ENCODE measurements at regions not wholly inside any gene's neighbourhood (a gene's known extent, or its start where the extent isn't known, plus 50 kb on each side); places are given as distances from the start of the nearest gene placed in this dataset.

DNA sequence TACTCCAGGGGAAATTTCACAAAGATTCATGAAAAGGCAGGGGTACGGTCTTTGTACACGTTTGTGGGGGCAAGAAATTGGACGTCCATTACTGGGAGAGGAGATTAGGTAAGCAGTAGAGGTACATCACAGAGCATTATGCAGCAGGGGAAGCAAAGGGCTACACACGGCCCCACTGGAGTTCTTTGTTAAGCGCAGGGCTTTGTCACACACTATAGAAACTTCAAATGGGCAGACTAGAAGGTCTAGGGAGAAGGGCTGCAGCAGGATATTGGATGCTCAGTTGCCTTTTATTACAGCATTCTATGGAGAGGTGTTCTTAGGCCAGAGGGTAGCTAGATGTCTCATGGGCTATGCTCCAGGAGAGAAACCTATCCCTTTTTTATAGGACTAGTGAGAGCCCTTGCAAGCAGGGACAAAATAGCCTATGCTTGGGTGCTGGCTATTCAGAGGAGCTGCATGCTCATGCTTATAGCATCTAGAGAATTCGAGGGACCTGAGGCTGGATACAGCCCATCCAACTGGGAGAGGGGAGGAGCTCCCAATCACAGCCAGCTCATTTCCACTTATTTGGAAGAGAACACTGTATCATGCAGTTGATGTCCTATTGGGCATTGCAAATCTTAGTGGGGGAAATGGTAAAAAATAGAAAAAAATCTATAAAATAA lies 506.4 kb upstream of the ADAMTS9 start:
- Histone ChIP-seq H3K27me3 (no peaks in the 10 kb centered on the region), H3K4me1 (ENCODE audit: insufficient read depth) (peaks cover 7% of the 10 kb centered on the region), H3K4me3 (no peak overlapping the region), H3K9me3 (no peaks in the 10 kb centered on the region), H3K27ac (no peak overlapping the region), H3K36me3 (no peaks in the 10 kb centered on the region)
- WGBS, 3 donors, result 92 to 95% (median 95%) methylated on average over 6 of the region's 6 CpGs
- intact Hi-C loops (cut with DNase I), result no loop called here
- no peak for DNase-seq
- TF ChIP-seq EP300 (IDR thresholded peaks at IDR 0.05) (no peak), POLR2A (IDR thresholded peaks at IDR 0.05) (no peak), CTCF (IDR thresholded peaks at IDR 0.05) (no peak)

GRCh38 chr3:65193531-65193930 lies 505.7 kb upstream of the ADAMTS9 start:
- no peaks in the 10 kb centered on the region for H3K27me3 ChIP-seq
- no peak for DNase-seq
- no peaks in the 10 kb centered on the region for H3K9me3 ChIP-seq
- no peaks in the 10 kb centered on the region for H3K36me3 ChIP-seq
- no peak overlapping the region for H3K4me3 ChIP-seq
- no peak overlapping the region for H3K27ac ChIP-seq
- 93 to 97% (median 95%) methylated on average over 9 of the region's 9 CpGs for WGBS, 3 donors
- TF ChIP-seq POLR2A (IDR thresholded peaks at IDR 0.05), result no peak
- peaks cover 7% of the 10 kb centered on the region for H3K4me1 ChIP-seq (ENCODE audit: insufficient read depth)
- intact Hi-C loops (cut with DNase I), result no loop called here

GRCh38 chr3:65190111-65190510 lies 502.3 kb upstream of the ADAMTS9 start:
- Histone ChIP-seq H3K4me1 (ENCODE audit: insufficient read depth) (peaks cover 7% of the 10 kb centered on the region), H3K9me3 (no peaks in the 10 kb centered on the region), H3K27ac (no peak overlapping the region), H3K4me3 (no peak overlapping the region), H3K36me3 (no peaks in the 10 kb centered on the region), H3K27me3 (no peaks in the 10 kb centered on the region)
- WGBS, 3 donors, result 90 to 98% (median 94%) methylated on average over 1 of the region's 1 CpG
- no peak for DNase-seq
- intact Hi-C loops (cut with DNase I), result no loop called here
- TF ChIP-seq CTCF (IDR thresholded peaks at IDR 0.05) (no peak), POLR2A (IDR thresholded peaks at IDR 0.05) (no peak), EP300 (IDR thresholded peaks at IDR 0.05) (no peak)

DNA sequence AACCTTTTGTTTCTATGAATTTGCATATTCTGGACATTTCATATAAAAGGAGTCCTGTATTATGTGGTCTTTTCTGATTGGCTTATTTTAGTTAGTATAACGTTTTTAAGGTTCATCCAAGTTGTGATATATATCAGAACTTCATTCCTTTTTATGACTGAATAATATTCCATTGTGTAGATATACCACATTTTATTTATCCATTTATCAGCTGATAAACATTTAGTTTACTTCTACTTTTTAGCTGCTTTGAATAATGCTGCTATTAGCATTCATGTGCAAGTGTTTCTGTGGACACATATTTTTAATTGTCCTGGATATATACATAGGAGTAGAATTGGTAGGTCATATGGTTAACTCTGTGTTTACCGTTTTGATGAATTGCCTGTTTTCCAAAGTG lies 498.5 kb upstream of the ADAMTS9 start:
- Histone ChIP-seq H3K27ac (no peak overlapping the region), H3K36me3 (no peaks in the 10 kb centered on the region), H3K27me3 (no peaks in the 10 kb centered on the region), H3K4me1 (ENCODE audit: insufficient read depth) (peaks cover 7% of the 10 kb centered on the region), H3K4me3 (no peak overlapping the region), H3K9me3 (no peaks in the 10 kb centered on the region)
- intact Hi-C loops (cut with DNase I), result no loop called here
- no peak for DNase-seq
- WGBS, 3 donors, result 88 to 92% (median 91%) methylated on average over 2 of the region's 2 CpGs
- TF ChIP-seq EP300 (IDR thresholded peaks at IDR 0.05), result no peak
- TF ChIP-seq POLR2A (IDR thresholded peaks at IDR 0.05), result no peak
- no peak for TF ChIP-seq CTCF (IDR thresholded peaks at IDR 0.05)

GRCh38 chr3:65182682-65183081 lies 494.9 kb upstream of the ADAMTS9 start:
- no peak for TF ChIP-seq EP300 (IDR thresholded peaks at IDR 0.05)
- TF ChIP-seq POLR2A (IDR thresholded peaks at IDR 0.05), result no peak
- no peak for TF ChIP-seq CTCF (IDR thresholded peaks at IDR 0.05)
- intact Hi-C loops (cut with DNase I), result no loop called here
- peaks cover 2% of the 10 kb centered on the region for H3K4me1 ChIP-seq (ENCODE audit: insufficient read depth)
- no peak overlapping the region for H3K27ac ChIP-seq
- 60 to 75% (median 63%) methylated on average over 3 of the region's 3 CpGs for WGBS, 3 donors
- H3K36me3 ChIP-seq, result no peaks in the 10 kb centered on the region
- H3K27me3 ChIP-seq, result no peaks in the 10 kb centered on the region
- no peak for DNase-seq
- no peak overlapping the region for H3K4me3 ChIP-seq
- H3K9me3 ChIP-seq, result no peaks in the 10 kb centered on the region

Measured in ovary (tissue), 7 donors.